ENCODE measurements at regions not wholly inside any gene's neighbourhood (a gene's known extent, or its start where the extent isn't known, plus 50 kb on each side); places are given as distances from the start of the nearest gene placed in this dataset.

- no peak for DNase-seq (ENCODE audit: low read depth)
- no peak for TF ChIP-seq CTCF (IDR thresholded peaks at IDR 0.05; ENCODE audit: insufficient read depth, low read depth, low read length, missing control alignments)
- H3K4me3 ChIP-seq (ENCODE audit: low read length) = no peak overlapping the region
Observed at GRCh38 chrX:22347491-22347890, 74.8 kb downstream of the CBLL2 start.

GRCh38 chrX:22349116-22349515 lies 76.4 kb downstream of the CBLL2 start:
- DNase-seq (ENCODE audit: low read depth) = peak; percentile 84
- H3K4me3 ChIP-seq (ENCODE audit: low read length) = no peak overlapping the region
- no peak for TF ChIP-seq CTCF (IDR thresholded peaks at IDR 0.05; ENCODE audit: insufficient read depth, low read depth, low read length, missing control alignments)

GRCh38 chrX:22351076-22351475 lies 78.4 kb downstream of the CBLL2 start:
- TF ChIP-seq CTCF (IDR thresholded peaks at IDR 0.05; ENCODE audit: insufficient read depth, low read depth, low read length, missing control alignments) = no peak
- DNase-seq (ENCODE audit: low read depth) = no peak
- no peak overlapping the region for H3K4me3 ChIP-seq (ENCODE audit: low read length)

GRCh38 chrX:22351966-22352365 lies 79.3 kb downstream of the CBLL2 start:
- no peak overlapping the region for H3K4me3 ChIP-seq (ENCODE audit: low read length)
- peak; percentile 61 for DNase-seq (ENCODE audit: low read depth)
- TF ChIP-seq CTCF (IDR thresholded peaks at IDR 0.05; ENCODE audit: insufficient read depth, low read depth, low read length, missing control alignments) = no peak

- no peak for DNase-seq (ENCODE audit: low read depth)
- no peak overlapping the region for H3K4me3 ChIP-seq (ENCODE audit: low read length)
- TF ChIP-seq CTCF (IDR thresholded peaks at IDR 0.05; ENCODE audit: insufficient read depth, low read depth, low read length, missing control alignments) = no peak
Observed at GRCh38 chrX:22357621-22358020, 84.9 kb downstream of the CBLL2 start.

GRCh38 chrX:22360129-22360528 lies 87.4 kb downstream of the CBLL2 start:
- TF ChIP-seq CTCF (IDR thresholded peaks at IDR 0.05; ENCODE audit: insufficient read depth, low read depth, low read length, missing control alignments) = no peak
- no peak for DNase-seq (ENCODE audit: low read depth)
- no peak overlapping the region for H3K4me3 ChIP-seq (ENCODE audit: low read length)

- peak; percentile 96 for DNase-seq (ENCODE audit: low read depth)
Observed at GRCh38 chrX:22365460-22365859, 92.7 kb downstream of the CBLL2 start.

More at GRCh38 chrX:22365460-22365859, 92.7 kb downstream of the CBLL2 start:
- TF ChIP-seq CTCF (IDR thresholded peaks at IDR 0.05; ENCODE audit: insufficient read depth, low read depth, low read length, missing control alignments) = no peak
- no peak overlapping the region for H3K4me3 ChIP-seq (ENCODE audit: low read length)

Measured in epithelial cell of esophagus (primary cell).